Mucosa of stomach (tissue), 1 donor: ENCODE measurements at regions not wholly inside any gene's neighbourhood (a gene's known extent, or its start where the extent isn't known, plus 50 kb on each side); places are given as distances from the start of the nearest gene placed in this dataset.

Experiments used
- H3K27me3 ChIP-seq: one replicate; pipeline ENCODE4 v1.7.0; 2013; ENCODE audit warnings: mild to moderate bottlenecking, low read length; ENCODE audit not compliant: control insufficient read depth, insufficient read depth
- H3K36me3 ChIP-seq: one replicate; pipeline ENCODE4 v1.7.0; 2013; ENCODE audit warnings: low read length; ENCODE audit not compliant: control insufficient read depth, insufficient read depth
- H3K4me1 ChIP-seq: one replicate; pipeline ENCODE4 v1.7.0; 2013; ENCODE audit warnings: mild to moderate bottlenecking, low read length; ENCODE audit not compliant: control insufficient read depth, insufficient read depth
- H3K4me3 ChIP-seq: one replicate; pipeline ENCODE4 v1.7.0; 2013; ENCODE audit warnings: low read length
- H3K9ac ChIP-seq: one replicate; pipeline ENCODE4 v1.7.0; 2013; ENCODE audit warnings: mild to moderate bottlenecking, low read length, moderate library complexity
- H3K9me3 ChIP-seq: one replicate; pipeline ENCODE4 v1.7.0; 2013; ENCODE audit warnings: mild to moderate bottlenecking, low read length, moderate library complexity; ENCODE audit not compliant: control insufficient read depth
- donor health status: Pancreatic carcinoma.

GRCh38 chr18:37796823-37797349 lies 231.3 kb upstream of the CELF4 start:
- no peaks in the 10 kb centered on the region for H3K9me3 ChIP-seq
- H3K4me3 ChIP-seq, result no peak overlapping the region
- H3K4me1 ChIP-seq, result no peaks in the 10 kb centered on the region
- H3K36me3 ChIP-seq, result no peaks in the 10 kb centered on the region
- no peak overlapping the region for H3K9ac ChIP-seq
- H3K27me3 ChIP-seq, result no peaks in the 10 kb centered on the region

DNA sequence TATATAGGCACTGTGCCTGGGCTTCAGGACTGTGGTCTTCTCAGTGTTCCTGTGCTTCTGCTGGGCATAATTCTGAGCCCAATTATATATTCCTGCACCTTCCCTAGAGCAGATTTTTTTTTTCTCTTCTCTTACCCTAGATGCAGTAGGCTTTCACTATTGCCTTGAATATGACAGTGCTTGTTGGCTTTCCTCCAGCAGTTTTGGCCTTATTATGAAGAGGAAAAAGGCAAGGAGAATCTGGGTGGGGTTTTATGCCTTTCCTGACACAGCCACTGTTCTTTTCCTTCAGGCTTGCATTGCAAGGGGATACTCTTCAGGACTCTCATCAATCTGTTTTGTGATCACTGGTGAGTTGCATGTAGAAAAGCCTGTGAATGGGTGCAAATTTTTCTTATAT lies 221.9 kb upstream of the CELF4 start:
- Histone ChIP-seq H3K9me3 (no peaks in the 10 kb centered on the region), H3K9ac (no peak overlapping the region), H3K4me1 (no peaks in the 10 kb centered on the region), H3K36me3 (no peaks in the 10 kb centered on the region), H3K27me3 (no peaks in the 10 kb centered on the region), H3K4me3 (no peak overlapping the region)

DNA sequence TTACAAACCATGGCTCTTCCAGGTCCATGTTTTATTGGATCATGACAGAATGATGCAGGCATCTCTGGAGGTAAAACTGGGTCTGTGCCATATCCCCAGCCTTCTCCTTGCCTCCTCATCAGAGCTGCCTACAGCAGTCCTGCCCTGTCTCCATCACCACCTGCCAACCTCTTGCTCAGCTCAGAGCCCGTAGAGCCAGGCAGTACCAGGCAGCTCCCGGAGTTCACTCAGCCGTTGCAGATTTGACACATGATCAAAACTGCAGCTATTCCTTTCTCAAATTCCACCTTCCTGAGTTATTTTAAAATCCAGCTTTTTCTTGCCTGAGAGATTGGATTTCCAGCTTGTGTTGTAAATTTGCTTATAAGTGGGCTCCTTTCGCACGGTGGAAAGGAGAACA lies 218.2 kb upstream of the CELF4 start:
- no peak overlapping the region for H3K4me3 ChIP-seq
- no peak overlapping the region for H3K9ac ChIP-seq
- no peaks in the 10 kb centered on the region for H3K27me3 ChIP-seq
- H3K36me3 ChIP-seq, result no peaks in the 10 kb centered on the region
- no peaks in the 10 kb centered on the region for H3K9me3 ChIP-seq
- H3K4me1 ChIP-seq, result no peaks in the 10 kb centered on the region

DNA sequence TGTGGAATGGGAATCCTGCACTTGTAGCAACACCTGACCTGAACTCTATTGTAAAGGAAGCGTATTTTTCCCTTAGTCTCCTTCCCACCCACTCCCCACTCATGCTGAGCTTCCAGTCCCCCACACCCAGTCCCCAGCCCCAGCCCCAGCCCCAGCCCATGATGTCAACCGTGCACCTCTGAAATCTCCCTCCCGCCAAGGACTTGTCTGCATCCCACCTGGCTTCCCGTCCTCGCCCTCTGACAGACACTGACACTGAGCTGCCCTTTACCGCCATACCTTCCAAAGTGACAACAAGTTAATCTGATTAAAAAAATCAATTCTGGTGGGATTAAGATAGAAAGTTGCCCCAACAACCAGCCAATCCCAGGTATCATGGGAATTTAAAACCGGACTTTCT lies 213.6 kb upstream of the CELF4 start:
- Histone ChIP-seq H3K4me3 (no peak overlapping the region), H3K4me1 (no peaks in the 10 kb centered on the region), H3K36me3 (no peaks in the 10 kb centered on the region), H3K9me3 (no peaks in the 10 kb centered on the region), H3K9ac (no peak overlapping the region), H3K27me3 (no peaks in the 10 kb centered on the region)

GRCh38 chr18:37778417-37779165 lies 213.0 kb upstream of the CELF4 start:
- no peaks in the 10 kb centered on the region for H3K4me1 ChIP-seq
- H3K9me3 ChIP-seq, result no peaks in the 10 kb centered on the region
- no peaks in the 10 kb centered on the region for H3K27me3 ChIP-seq
- no peaks in the 10 kb centered on the region for H3K36me3 ChIP-seq
- no peak overlapping the region for H3K4me3 ChIP-seq
- H3K9ac ChIP-seq, result no peak overlapping the region

- H3K27me3 ChIP-seq, result no peaks in the 10 kb centered on the region
- no peak overlapping the region for H3K9ac ChIP-seq
- no peaks in the 10 kb centered on the region for H3K36me3 ChIP-seq
- no peaks in the 10 kb centered on the region for H3K9me3 ChIP-seq
- no peaks in the 10 kb centered on the region for H3K4me1 ChIP-seq
- H3K4me3 ChIP-seq, result no peak overlapping the region
These were observed 204.2 kb upstream of the CELF4 start for GRCh38 chr18:37769826-37770225.

GRCh38 chr18:37764541-37765288 lies 199.1 kb upstream of the CELF4 start:
- Histone ChIP-seq H3K27me3 (no peaks in the 10 kb centered on the region), H3K4me1 (no peaks in the 10 kb centered on the region), H3K9me3 (no peaks in the 10 kb centered on the region), H3K9ac (no peak overlapping the region), H3K4me3 (no peak overlapping the region), H3K36me3 (no peaks in the 10 kb centered on the region)

DNA sequence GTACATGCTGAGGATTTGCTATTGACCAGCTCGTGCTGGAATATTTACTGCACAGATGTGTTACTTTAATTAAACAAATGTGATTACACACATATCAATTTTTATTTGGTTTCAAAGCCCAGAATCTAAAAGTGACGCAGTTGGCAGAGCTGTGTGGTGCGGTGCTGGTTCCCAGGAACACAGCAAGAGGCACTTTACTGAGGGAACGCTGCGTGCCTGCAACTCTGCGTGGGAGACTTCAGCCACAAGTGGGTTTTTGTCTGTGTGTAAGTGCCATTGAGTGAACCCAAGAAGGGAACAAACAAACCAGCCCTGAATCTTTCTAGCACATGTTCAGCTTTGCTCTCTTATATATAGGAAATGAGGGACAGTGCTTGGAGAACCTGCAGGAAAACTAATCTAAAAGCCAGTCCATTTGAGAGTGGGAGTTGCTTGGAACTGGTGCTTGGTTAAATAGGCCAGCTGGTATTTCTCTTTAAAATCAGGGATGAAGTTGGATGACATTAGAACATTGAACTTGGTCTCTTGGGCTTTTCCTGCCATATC lies 196.6 kb upstream of the CELF4 start:
- H3K9me3 ChIP-seq, result no peaks in the 10 kb centered on the region
- no peak overlapping the region for H3K4me3 ChIP-seq
- no peaks in the 10 kb centered on the region for H3K4me1 ChIP-seq
- no peaks in the 10 kb centered on the region for H3K36me3 ChIP-seq
- no peak overlapping the region for H3K9ac ChIP-seq
- no peaks in the 10 kb centered on the region for H3K27me3 ChIP-seq

DNA sequence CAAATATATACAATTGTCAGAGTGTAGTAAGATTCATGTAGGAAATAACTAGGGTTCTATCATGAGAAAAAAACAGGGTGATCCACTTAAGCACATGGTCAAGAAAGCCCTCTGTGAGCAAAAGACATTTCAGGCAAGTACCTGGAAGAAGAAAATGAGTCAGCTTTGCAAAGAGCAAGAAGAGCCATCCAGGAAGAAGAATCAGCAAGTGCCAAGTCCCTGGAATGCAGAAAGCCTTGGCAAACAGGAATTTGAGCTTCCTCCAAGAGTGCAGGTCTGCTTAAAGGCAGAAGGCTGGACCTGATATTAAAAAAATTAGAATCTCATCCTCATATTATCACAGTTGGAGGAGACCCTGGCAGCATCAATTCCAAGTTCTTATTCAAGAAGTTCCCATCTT lies 188.5 kb upstream of the CELF4 start:
- H3K36me3 ChIP-seq, result no peaks in the 10 kb centered on the region
- H3K27me3 ChIP-seq, result no peaks in the 10 kb centered on the region
- no peak overlapping the region for H3K9ac ChIP-seq
- no peaks in the 10 kb centered on the region for H3K4me1 ChIP-seq
- H3K9me3 ChIP-seq, result no peaks in the 10 kb centered on the region
- no peak overlapping the region for H3K4me3 ChIP-seq

- Histone ChIP-seq H3K4me1 (no peaks in the 10 kb centered on the region), H3K4me3 (no peak overlapping the region), H3K36me3 (no peaks in the 10 kb centered on the region), H3K9ac (no peak overlapping the region), H3K27me3 (no peaks in the 10 kb centered on the region), H3K9me3 (no peaks in the 10 kb centered on the region)
These were observed 176.8 kb upstream of the CELF4 start for GRCh38 chr18:37742436-37742835.

- Histone ChIP-seq H3K4me3 (no peak overlapping the region), H3K36me3 (no peaks in the 10 kb centered on the region), H3K9me3 (no peaks in the 10 kb centered on the region), H3K4me1 (no peaks in the 10 kb centered on the region), H3K27me3 (no peaks in the 10 kb centered on the region), H3K9ac (no peak overlapping the region)
These were observed 175.5 kb upstream of the CELF4 start for GRCh38 chr18:37741032-37741623.

DNA sequence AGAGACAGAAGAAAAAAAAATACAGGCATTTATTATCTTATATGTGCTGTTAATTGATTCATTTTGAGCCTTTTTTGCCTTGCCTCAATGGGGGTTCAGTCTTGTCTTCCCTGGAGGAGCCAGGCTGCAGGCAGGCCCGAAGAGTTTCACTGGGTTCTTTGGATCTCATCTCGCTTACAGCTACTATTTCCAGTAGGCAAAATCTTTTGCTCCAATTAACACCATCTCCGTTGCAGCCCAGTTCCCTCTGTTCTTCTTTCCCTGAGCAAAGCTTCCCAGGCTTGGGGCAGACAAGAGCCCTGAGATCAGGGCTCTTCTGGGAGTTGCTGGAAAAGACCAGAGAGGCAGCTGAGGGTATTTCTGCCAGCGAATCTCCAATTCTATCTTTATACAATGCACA lies 168.8 kb upstream of the CELF4 start:
- Histone ChIP-seq H3K4me3 (no peak overlapping the region), H3K9me3 (no peaks in the 10 kb centered on the region), H3K36me3 (no peaks in the 10 kb centered on the region), H3K9ac (no peak overlapping the region), H3K4me1 (no peaks in the 10 kb centered on the region), H3K27me3 (no peaks in the 10 kb centered on the region)
